ENCODE measurements at regions not wholly inside any gene's neighbourhood (a gene's known extent, or its start where the extent isn't known, plus 50 kb on each side); places are given as distances from the start of the nearest gene placed in this dataset.

GRCh38 chr20:56799187-56799586 is 170.1 kb downstream of the TFAP2C start:
- Histone ChIP-seq H3K9me3 (no peaks in the 10 kb centered on the region), H3K4me1 (peaks cover 11% of the 10 kb centered on the region), H3K4me3 (no peak overlapping the region), H3K36me3 (no peaks in the 10 kb centered on the region), H3K27ac (no peak overlapping the region), H3K27me3 (no peaks in the 10 kb centered on the region)
- DNase-seq (ENCODE audit: extremely low spot score in 2 of 2) = no peak
- intact Hi-C loops (cut with DNase I) = no loop called here
- TF ChIP-seq POLR2A (IDR thresholded peaks at IDR 0.05) = no peak
- no peak for TF ChIP-seq CTCF (IDR thresholded peaks at IDR 0.05)
- TF ChIP-seq POLR2AphosphoS5 (IDR thresholded peaks at IDR 0.05; ENCODE audit: insufficient read depth in 1 of 2, low read depth in 1 of 2) = no peak

GRCh38 chr20:56800088-56800487 is 171.0 kb downstream of the TFAP2C start:
- intact Hi-C loops (cut with DNase I) = no loop called here
- no peaks in the 10 kb centered on the region for H3K9me3 ChIP-seq
- TF ChIP-seq POLR2A (IDR thresholded peaks at IDR 0.05) = no peak
- TF ChIP-seq CTCF (IDR thresholded peaks at IDR 0.05) = no peak
- TF ChIP-seq POLR2AphosphoS5 (IDR thresholded peaks at IDR 0.05; ENCODE audit: insufficient read depth in 1 of 2, low read depth in 1 of 2) = no peak
- no peaks in the 10 kb centered on the region for H3K27me3 ChIP-seq
- peaks cover 11% of the 10 kb centered on the region for H3K4me1 ChIP-seq
- no peaks in the 10 kb centered on the region for H3K36me3 ChIP-seq
- no peak for DNase-seq (ENCODE audit: extremely low spot score in 2 of 2)
- H3K4me3 ChIP-seq = no peak overlapping the region
- no peak overlapping the region for H3K27ac ChIP-seq

GRCh38 chr20:56801971-56802755 is 173.1 kb downstream of the TFAP2C start:
- H3K4me3 ChIP-seq = no peak overlapping the region
- no peak for TF ChIP-seq POLR2AphosphoS5 (IDR thresholded peaks at IDR 0.05; ENCODE audit: insufficient read depth in 1 of 2, low read depth in 1 of 2)
- no peak for TF ChIP-seq POLR2A (IDR thresholded peaks at IDR 0.05)
- no peak for TF ChIP-seq CTCF (IDR thresholded peaks at IDR 0.05)
- H3K36me3 ChIP-seq = no peaks in the 10 kb centered on the region
- no peak for DNase-seq (ENCODE audit: extremely low spot score in 2 of 2)
- intact Hi-C loops (cut with DNase I) = no loop called here
- H3K9me3 ChIP-seq = no peaks in the 10 kb centered on the region
- H3K27ac ChIP-seq = peak overlapping the region; percentile 59
- no peaks in the 10 kb centered on the region for H3K27me3 ChIP-seq
- H3K4me1 ChIP-seq = peaks cover 11% of the 10 kb centered on the region

- no peak for DNase-seq (ENCODE audit: extremely low spot score in 2 of 2)
- H3K27me3 ChIP-seq = no peaks in the 10 kb centered on the region
- intact Hi-C loops (cut with DNase I) = no loop called here
- H3K36me3 ChIP-seq = no peaks in the 10 kb centered on the region
- no peak overlapping the region for H3K4me3 ChIP-seq
- no peaks in the 10 kb centered on the region for H3K9me3 ChIP-seq
- no peak for TF ChIP-seq CTCF (IDR thresholded peaks at IDR 0.05)
- H3K27ac ChIP-seq = peak overlapping the region; percentile 59
- H3K4me1 ChIP-seq = peaks cover 15% of the 10 kb centered on the region
Observed at GRCh38 chr20:56802805-56803204, 173.7 kb downstream of the TFAP2C start.

GRCh38 chr20:56805313-56805712 is 176.2 kb downstream of the TFAP2C start:
- Histone ChIP-seq H3K4me1 (peaks cover 40% of the 10 kb centered on the region), H3K4me3 (no peak overlapping the region), H3K27me3 (no peaks in the 10 kb centered on the region), H3K36me3 (no peaks in the 10 kb centered on the region), H3K9me3 (no peaks in the 10 kb centered on the region), H3K27ac (no peak overlapping the region)
- intact Hi-C loops (cut with DNase I) = no loop called here
- no peak for DNase-seq (ENCODE audit: extremely low spot score in 2 of 2)
- no peak for TF ChIP-seq POLR2AphosphoS5 (IDR thresholded peaks at IDR 0.05; ENCODE audit: insufficient read depth in 1 of 2, low read depth in 1 of 2)
- no peak for TF ChIP-seq POLR2A (IDR thresholded peaks at IDR 0.05)
- no peak for TF ChIP-seq CTCF (IDR thresholded peaks at IDR 0.05)

Data from vagina (tissue), 2 donors.